MCF 10A (cell line): ENCODE measurements at regions not wholly inside any gene's neighbourhood (a gene's known extent, or its start where the extent isn't known, plus 50 kb on each side); places are given as distances from the start of the nearest gene placed in this dataset.

ENCODE experiments used
- BruUV-seq: library from RNA; stranded (reverse); fragments of 400-500 nt; replicated peaks from 2 replicates; lab custom pipeline; 2021; lab: Mats Ljungman, UMichigan
- CTCF ChIA-PET: fragments of 300-600 bp; sonication (Branson Sonifier 250); formaldehyde crosslinking; extraction: SDS; loops from one replicate; lab custom pipeline; 2021; ENCODE audit warnings: antibody characterized with exemption, inconsistent platforms; lab: Yijun Ruan, JAX
- POLR2A ChIA-PET: fragments of 300-600, 350-650 bp; sonication (Branson Sonifier 250); formaldehyde crosslinking; extraction: SDS; loops from one replicate; lab custom pipeline; 2020; ENCODE audit warnings: antibody characterized with exemption, inconsistent platforms; lab: Yijun Ruan, JAX
- DNase-seq: peaks from one replicate; pipeline ENCODE4 v3.0.0-alpha.2; 2018; ENCODE audit not compliant: unreplicated experiment
- H3K27ac Mint-ChIP-seq: one replicate; pipeline ENCODE4 v1.8.0; 2022; ENCODE audit warnings: mild to moderate bottlenecking, low read depth, mixed read lengths; ENCODE audit not compliant: unreplicated experiment
- H3K27me3 Mint-ChIP-seq: one replicate; pipeline ENCODE4 v1.8.0; 2022; ENCODE audit warnings: mixed read lengths; ENCODE audit not compliant: insufficient read depth, unreplicated experiment
- H3K36me3 Mint-ChIP-seq: one replicate; pipeline ENCODE4 v1.8.0; 2022; ENCODE audit warnings: mild to moderate bottlenecking, moderate library complexity, mixed read lengths; ENCODE audit not compliant: insufficient read depth, unreplicated experiment
- H3K4me1 Mint-ChIP-seq: one replicate; pipeline ENCODE4 v1.8.0; 2022; ENCODE audit warnings: mixed read lengths; ENCODE audit not compliant: insufficient read depth, unreplicated experiment
- H3K4me3 Mint-ChIP-seq: one replicate; pipeline ENCODE4 v1.8.0; 2022; ENCODE audit warnings: mild to moderate bottlenecking, moderate library complexity, mixed read lengths; ENCODE audit not compliant: unreplicated experiment
- H3K9me3 Mint-ChIP-seq: one replicate; pipeline ENCODE4 v1.8.0; 2022; ENCODE audit warnings: mixed read lengths; ENCODE audit not compliant: unreplicated experiment
- CTCF ChIP-seq: fragments of 200-600 bp; IDR thresholded peaks from one replicate; pipeline ENCODE4 v1.8.0; 2022; ENCODE audit warnings: antibody characterized with exemption, mild to moderate bottlenecking; ENCODE audit not compliant: unreplicated experiment
- intact Hi-C: fragments of 100-400 bp; cut with micrococcal nuclease; formaldehyde crosslinking; loops from 2 replicates; pipeline ENCODE4 v1.14.1; 2022

DNA sequence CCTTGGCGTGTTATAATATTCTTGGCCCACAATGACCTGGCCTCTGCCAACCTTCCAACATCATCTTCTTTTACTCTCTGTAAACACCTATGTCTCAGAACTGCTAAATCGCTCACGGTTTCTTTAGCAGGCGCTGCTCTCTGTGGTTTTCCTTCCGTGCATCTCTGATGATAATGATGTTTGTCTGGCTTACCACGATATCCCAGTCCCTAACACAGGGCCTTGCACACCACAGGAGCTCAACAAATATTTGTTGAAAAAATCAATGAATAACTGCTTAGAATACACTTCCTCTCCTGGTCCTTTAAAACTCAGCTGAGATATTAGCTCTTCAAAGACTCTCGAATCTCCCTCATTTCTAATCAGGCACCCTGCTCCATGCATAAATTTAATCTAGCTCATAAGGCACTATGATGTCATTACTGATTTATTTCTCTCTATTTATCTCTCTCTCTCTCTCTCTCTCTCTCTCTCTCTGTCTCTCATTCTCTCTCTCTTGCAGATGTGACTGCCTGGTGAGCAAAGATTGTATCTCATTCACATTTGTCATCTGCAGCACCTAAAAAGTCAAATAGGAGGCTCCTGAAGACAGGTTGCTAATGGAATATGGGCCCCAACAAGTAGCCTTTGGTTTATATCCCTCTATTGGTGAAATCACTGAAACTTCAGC lies 206.4 kb downstream of the NHLRC3 start:
- intact Hi-C loops: no loop called here
- Mint-ChIP-seq H3K4me3 (no peak overlapping the region), H3K9me3 (no peaks in the 10 kb centered on the region), H3K27me3 (peaks cover 91% of the 10 kb centered on the region), H3K36me3 (no peaks in the 10 kb centered on the region), H3K27ac (no peak overlapping the region), H3K4me1 (peaks cover 5% of the 10 kb centered on the region)
- TF ChIP-seq CTCF: no peak
- BruUV-seq: no TSS peak
- POLR2A ChIA-PET: no interaction called here
- no peak for DNase-seq
- CTCF ChIA-PET: interaction anchor here (0.7 to 0.8 kb wide), 2 partner anchors 81 to 100 kb away, joined by 3 read pairs; no protein-coding TSS in a partner anchor

DNA sequence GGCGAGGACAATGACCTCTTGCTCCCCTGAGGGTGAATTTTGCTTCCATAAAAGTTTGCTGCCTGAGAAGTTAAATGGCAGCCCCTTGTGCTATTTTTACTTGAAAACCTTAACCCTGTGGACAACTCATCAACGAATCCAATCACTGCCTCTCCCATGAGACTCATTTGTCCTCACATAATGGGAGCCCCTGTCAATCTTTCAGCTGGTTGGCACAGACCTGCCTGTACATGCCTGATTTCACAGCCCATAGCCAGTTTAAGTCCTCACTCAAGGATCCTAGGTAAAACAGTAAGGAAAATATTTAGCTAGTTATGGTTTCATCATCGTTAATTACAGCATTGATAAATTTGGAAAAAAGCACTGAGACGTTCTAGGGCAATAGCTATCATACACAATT lies 207.4 kb downstream of the NHLRC3 start:
- intact Hi-C loops: no loop called here
- ChIA-PET POLR2A (no interaction called here), CTCF (interaction anchor here (0.6 to 1.6 kb wide), 6 partner anchors 18 to 627 kb away, joined by 3 to 14 read pairs (median 3); no protein-coding TSS in a partner anchor)
- no TSS peak for BruUV-seq
- no peak for TF ChIP-seq CTCF
- peak; percentile 15 for DNase-seq
- no peak overlapping the region for H3K27ac Mint-ChIP-seq
- no peak overlapping the region for H3K4me3 Mint-ChIP-seq
- no peaks in the 10 kb centered on the region for H3K36me3 Mint-ChIP-seq
- H3K9me3 Mint-ChIP-seq: no peaks in the 10 kb centered on the region
- H3K27me3 Mint-ChIP-seq: peaks cover 88% of the 10 kb centered on the region
- peaks cover 5% of the 10 kb centered on the region for H3K4me1 Mint-ChIP-seq

DNA sequence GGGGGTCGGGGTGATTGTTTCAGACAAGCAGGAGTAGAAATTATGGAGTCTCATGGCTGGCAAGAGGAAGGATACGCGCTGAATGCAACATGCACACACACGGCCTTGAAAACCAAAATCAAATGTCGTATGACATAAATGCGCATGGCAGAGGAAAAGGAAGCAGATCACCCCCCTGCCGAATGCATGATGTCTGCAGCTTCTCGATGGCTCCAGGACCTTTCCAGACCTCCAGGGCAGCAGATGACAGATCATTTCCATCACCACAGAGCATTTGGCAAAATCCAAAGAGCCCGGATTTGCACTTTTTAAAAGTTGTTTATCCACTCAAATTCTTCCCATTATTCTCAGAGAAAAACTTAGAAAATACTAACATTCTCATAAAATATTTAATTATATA lies 211.7 kb downstream of the NHLRC3 start:
- Mint-ChIP-seq H3K27ac (no peak overlapping the region), H3K4me3 (no peak overlapping the region), H3K4me1 (peaks cover 5% of the 10 kb centered on the region), H3K36me3 (no peaks in the 10 kb centered on the region), H3K27me3 (peaks cover 73% of the 10 kb centered on the region), H3K9me3 (no peaks in the 10 kb centered on the region)
- no TSS peak for BruUV-seq
- CTCF ChIA-PET: no interaction called here
- no peak for TF ChIP-seq CTCF
- POLR2A ChIA-PET: no interaction called here
- intact Hi-C loops: no loop called here
- no peak for DNase-seq

DNA sequence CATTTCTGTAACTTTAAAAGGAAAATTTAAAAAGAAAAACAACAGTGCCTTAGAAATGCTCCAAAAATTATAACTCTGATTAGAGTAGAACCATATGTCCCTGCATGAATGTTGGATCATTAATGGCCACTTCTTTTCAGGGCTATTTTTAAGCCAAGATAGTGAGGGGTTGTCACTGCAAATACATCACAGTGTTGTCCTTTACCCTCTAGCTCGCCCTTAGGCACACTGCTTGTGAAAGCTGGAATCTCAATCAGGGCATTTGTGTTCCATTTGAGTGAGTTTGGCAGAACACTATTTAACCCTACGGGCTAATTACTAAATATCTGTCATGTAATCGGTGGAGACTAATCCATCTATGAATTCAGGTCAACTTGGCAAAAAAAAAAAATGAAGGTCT lies 212.2 kb downstream of the NHLRC3 start:
- no peaks in the 10 kb centered on the region for H3K36me3 Mint-ChIP-seq
- POLR2A ChIA-PET: no interaction called here
- no TSS peak for BruUV-seq
- peaks cover 69% of the 10 kb centered on the region for H3K27me3 Mint-ChIP-seq
- CTCF ChIA-PET: interaction anchor here (0.7 kb wide), 1 partner anchor 564 kb away, joined by 3 read pairs; no protein-coding TSS in a partner anchor
- DNase-seq: no peak
- H3K9me3 Mint-ChIP-seq: no peaks in the 10 kb centered on the region
- H3K27ac Mint-ChIP-seq: no peak overlapping the region
- TF ChIP-seq CTCF: no peak
- intact Hi-C loops: no loop called here
- no peak overlapping the region for H3K4me3 Mint-ChIP-seq
- H3K4me1 Mint-ChIP-seq: peaks cover 4% of the 10 kb centered on the region
